ENCODE measurements at regions not wholly inside any gene's neighbourhood (a gene's known extent, or its start where the extent isn't known, plus 50 kb on each side); places are given as distances from the start of the nearest gene placed in this dataset.

- TF ChIP-seq, protein P1, sequence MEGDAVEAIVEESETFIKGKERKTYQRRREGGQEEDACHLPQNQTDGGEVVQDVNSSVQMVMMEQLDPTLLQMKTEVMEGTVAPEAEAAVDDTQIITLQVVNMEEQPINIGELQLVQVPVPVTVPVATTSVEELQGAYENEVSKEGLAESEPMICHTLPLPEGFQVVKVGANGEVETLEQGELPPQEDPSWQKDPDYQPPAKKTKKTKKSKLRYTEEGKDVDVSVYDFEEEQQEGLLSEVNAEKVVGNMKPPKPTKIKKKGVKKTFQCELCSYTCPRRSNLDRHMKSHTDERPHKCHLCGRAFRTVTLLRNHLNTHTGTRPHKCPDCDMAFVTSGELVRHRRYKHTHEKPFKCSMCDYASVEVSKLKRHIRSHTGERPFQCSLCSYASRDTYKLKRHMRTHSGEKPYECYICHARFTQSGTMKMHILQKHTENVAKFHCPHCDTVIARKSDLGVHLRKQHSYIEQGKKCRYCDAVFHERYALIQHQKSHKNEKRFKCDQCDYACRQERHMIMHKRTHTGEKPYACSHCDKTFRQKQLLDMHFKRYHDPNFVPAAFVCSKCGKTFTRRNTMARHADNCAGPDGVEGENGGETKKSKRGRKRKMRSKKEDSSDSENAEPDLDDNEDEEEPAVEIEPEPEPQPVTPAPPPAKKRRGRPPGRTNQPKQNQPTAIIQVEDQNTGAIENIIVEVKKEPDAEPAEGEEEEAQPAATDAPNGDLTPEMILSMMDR (IDR thresholded peaks at IDR 0.05) = no peak
- TF ChIP-seq POLR2A (IDR thresholded peaks at IDR 0.05) = no peak
These were observed 901.4 kb downstream of the DIPK2A start for GRCh38 chr3:144873066-144873465.
